Spleen (tissue), 11 donors: ENCODE measurements at regions not wholly inside any gene's neighbourhood (a gene's known extent, or its start where the extent isn't known, plus 50 kb on each side); places are given as distances from the start of the nearest gene placed in this dataset.
A peak's percentile ranks its signal among the peaks of the same experiment; 100 is the strongest.

ENCODE experiments used
- DNase-seq: peaks from one replicate; pipeline ENCODE4 v3.0.0-alpha.2; 2020
- H3K27ac ChIP-seq, 8 donors: fragments of 200-600 bp; sonication (generic) in 7 of 8; 1 replicate in 4 of 8; 2 replicates in 4 of 8; pipeline versions ENCODE4 v1.5.0 to v1.8.0; 2016 to 2021; ENCODE audit warnings: inconsistent platforms in 4 of 8, mild to moderate bottlenecking in 4 of 8, moderate library complexity in 1 of 8
- H3K27me3 ChIP-seq, 7 donors: fragments of 200-600 bp; sonication (generic) in 6 of 7; replicated peaks in 1 of 7; 1 replicate in 4 of 7; 2 replicates in 3 of 7; pipeline versions ENCODE4 v1.5.0 to v1.8.0; 2016 to 2021; ENCODE audit warnings: inconsistent platforms in 3 of 7, mild to moderate bottlenecking in 1 of 7
- H3K36me3 ChIP-seq, 6 donors: fragments of 200-600 bp; sonication (generic) in 5 of 6; 1 replicate in 4 of 6; 2 replicates in 2 of 6; pipeline versions ENCODE4 v1.5.0 to v1.8.0; 2016 to 2021; ENCODE audit warnings: inconsistent platforms in 2 of 6
- H3K4me1 ChIP-seq, 6 donors: fragments of 200-600 bp; sonication (generic) in 5 of 6; 1 replicate in 3 of 6; 2 replicates in 3 of 6; pipeline versions ENCODE4 v1.5.0 to v1.8.0; 2016 to 2021; ENCODE audit warnings: inconsistent platforms in 3 of 6
- H3K4me3 ChIP-seq, 8 donors: fragments of 200-600 bp; sonication (generic) in 7 of 8; 1 replicate in 4 of 8; 2 replicates in 4 of 8; pipeline versions ENCODE4 v1.5.0 to v1.8.0; 2016 to 2021; ENCODE audit warnings: inconsistent platforms in 4 of 8, mild to moderate bottlenecking in 4 of 8, moderate library complexity in 2 of 8
- H3K9me3 ChIP-seq, 8 donors: fragments of 200-600 bp; sonication (generic) in 7 of 8; 1 replicate in 4 of 8; 2 replicates in 4 of 8; pipeline versions ENCODE4 v1.5.0 to v1.8.0; 2016 to 2021; ENCODE audit warnings: inconsistent platforms in 4 of 8
- POLR2A ChIP-seq, 3 donors: fragments of 450-650 bp; IDR thresholded peaks; one replicate each; pipeline ENCODE4 v1.5.1; 2017; ENCODE audit warnings: antibody characterized with exemption in 3 of 3, mild to moderate bottlenecking in 1 of 3
- POLR2AphosphoS5 ChIP-seq, 3 donors: sonication (generic); formaldehyde crosslinking; IDR thresholded peaks; one replicate each; pipeline ENCODE4 v1.5.1; 2017; ENCODE audit warnings: antibody characterized with exemption in 3 of 3
- WGBS, 5 donors: extraction: QIAGEN DNeasy Blood & Tissue Kit in 3 of 5; methylation state at CpG; one replicate each; pipeline versions ENCODE4 v1.1.5 to v1.1.7; 2013 to 2018; 5-methylcytosine and 5-hydroxymethylcytosine counted together
- intact Hi-C: fragments of 100-400 bp; cut with DNase I; formaldehyde crosslinking; loops from one replicate; pipeline ENCODE4 v1.15.0; 2023; ENCODE audit warnings: low total_unique reads
- TF ChIP-seq, protein P1 (sequence below), 11 experiments: fragments of 200-600 bp in 7 of 11; fragments of 450-650 bp in 4 of 11; sonication (generic) in 4 of 11; IDR thresholded peaks in 8 of 11; conservative IDR thresholded peaks in 3 of 11; 1 replicate in 7 of 11; 2 replicates in 4 of 11; pipeline versions ENCODE4 v1.4.0 to v1.8.0; 2016 to 2021; ENCODE audit warnings: antibody characterized with exemption in 11 of 11, inconsistent platforms in 4 of 11, mild to moderate bottlenecking in 1 of 11
- donor health status: healthy with polysubstance abuse.
- donor health status: DM: no; HTN: no; CAD: no; lungs with moderate emphysema.
- donor health status: DM: no; HTN: no; CAD: no.
- donor health status: Bipolar disorder and iron deficiency.
- donor health status: healthy.
- donor health status: DM: no; HTN: no; CAD: no.
- donor health status: DM: yes; HTN: yes; CAD: no.

DNA sequence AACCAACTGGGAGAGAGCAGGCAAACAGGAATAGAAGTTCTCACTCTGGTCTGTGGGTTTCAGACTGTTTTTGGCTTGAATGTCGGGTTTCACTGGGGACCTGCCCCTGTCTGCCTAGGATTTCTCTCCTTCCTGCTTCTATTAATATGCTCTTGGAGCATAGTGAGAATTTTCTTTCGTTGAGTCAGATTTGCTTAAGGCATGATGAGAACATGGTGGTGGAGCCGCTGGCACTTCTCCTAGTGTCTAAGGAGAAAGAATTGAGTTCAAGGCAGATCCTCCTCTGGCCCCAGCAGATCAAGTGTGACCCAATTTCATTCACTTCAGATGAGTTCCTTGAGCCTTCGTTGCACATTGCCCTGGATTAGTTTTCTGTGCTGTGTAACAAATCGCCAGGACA, 103.9 kb upstream of the HS6ST1 start:
- TF ChIP-seq POLR2A (IDR thresholded peaks at IDR 0.05) = no peak
- TF ChIP-seq POLR2AphosphoS5 (IDR thresholded peaks at IDR 0.05) = no peak
- TF ChIP-seq, protein P1, sequence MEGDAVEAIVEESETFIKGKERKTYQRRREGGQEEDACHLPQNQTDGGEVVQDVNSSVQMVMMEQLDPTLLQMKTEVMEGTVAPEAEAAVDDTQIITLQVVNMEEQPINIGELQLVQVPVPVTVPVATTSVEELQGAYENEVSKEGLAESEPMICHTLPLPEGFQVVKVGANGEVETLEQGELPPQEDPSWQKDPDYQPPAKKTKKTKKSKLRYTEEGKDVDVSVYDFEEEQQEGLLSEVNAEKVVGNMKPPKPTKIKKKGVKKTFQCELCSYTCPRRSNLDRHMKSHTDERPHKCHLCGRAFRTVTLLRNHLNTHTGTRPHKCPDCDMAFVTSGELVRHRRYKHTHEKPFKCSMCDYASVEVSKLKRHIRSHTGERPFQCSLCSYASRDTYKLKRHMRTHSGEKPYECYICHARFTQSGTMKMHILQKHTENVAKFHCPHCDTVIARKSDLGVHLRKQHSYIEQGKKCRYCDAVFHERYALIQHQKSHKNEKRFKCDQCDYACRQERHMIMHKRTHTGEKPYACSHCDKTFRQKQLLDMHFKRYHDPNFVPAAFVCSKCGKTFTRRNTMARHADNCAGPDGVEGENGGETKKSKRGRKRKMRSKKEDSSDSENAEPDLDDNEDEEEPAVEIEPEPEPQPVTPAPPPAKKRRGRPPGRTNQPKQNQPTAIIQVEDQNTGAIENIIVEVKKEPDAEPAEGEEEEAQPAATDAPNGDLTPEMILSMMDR (IDR thresholded peaks at IDR 0.05 in 8 of 11, conservative IDR thresholded peaks at IDR 0.05 in 3 of 11) = no peak
- Histone ChIP-seq H3K9me3 (peaks cover 0 to 14% (median 10%) of the 10 kb centered on the region in 8 donors), H3K4me3 (no peak overlapping the region), H3K27me3 (no peaks in the 10 kb centered on the region), H3K4me1 (no peaks in the 10 kb centered on the region), H3K27ac (no peak overlapping the region), H3K36me3 (no peaks in the 10 kb centered on the region)
- intact Hi-C loops = no loop called here
- 78 to 92% (median 81%) methylated on average over 5 of the region's 5 CpGs for WGBS, 5 donors
- peak; percentile 21 for DNase-seq

DNA sequence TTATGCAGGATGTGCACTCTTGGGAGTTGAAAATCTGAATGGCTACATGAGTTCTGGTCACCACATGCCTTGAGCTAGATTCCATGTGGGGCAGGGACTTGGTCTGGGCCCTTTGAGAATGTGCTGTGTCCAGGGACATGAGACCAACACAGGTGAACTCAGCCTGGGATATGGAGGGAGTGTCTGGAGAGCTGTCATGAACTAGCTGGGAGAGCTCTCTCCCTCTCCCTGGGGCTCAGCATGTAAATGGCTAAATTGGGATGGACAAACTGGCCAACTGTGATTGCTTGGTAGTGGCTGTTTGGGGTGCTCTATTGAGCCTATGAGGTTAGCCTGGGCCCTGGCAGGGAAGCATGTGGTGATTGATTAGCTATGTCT, 105.1 kb upstream of the HS6ST1 start:
- intact Hi-C loops = no loop called here
- no peaks in the 10 kb centered on the region for H3K4me1 ChIP-seq
- H3K4me3 ChIP-seq = no peak overlapping the region
- H3K36me3 ChIP-seq = no peaks in the 10 kb centered on the region
- H3K27ac ChIP-seq = no peak overlapping the region
- TF ChIP-seq, protein P1 (IDR thresholded peaks at IDR 0.05 in 8 of 11, conservative IDR thresholded peaks at IDR 0.05 in 3 of 11) = no peak
- TF ChIP-seq POLR2A (IDR thresholded peaks at IDR 0.05) (no peak), POLR2AphosphoS5 (IDR thresholded peaks at IDR 0.05) (no peak)
- peaks cover 0 to 18% (median 12%) of the 10 kb centered on the region in 8 donors for H3K9me3 ChIP-seq
- DNase-seq = peak; percentile 12
- H3K27me3 ChIP-seq = no peaks in the 10 kb centered on the region

DNA sequence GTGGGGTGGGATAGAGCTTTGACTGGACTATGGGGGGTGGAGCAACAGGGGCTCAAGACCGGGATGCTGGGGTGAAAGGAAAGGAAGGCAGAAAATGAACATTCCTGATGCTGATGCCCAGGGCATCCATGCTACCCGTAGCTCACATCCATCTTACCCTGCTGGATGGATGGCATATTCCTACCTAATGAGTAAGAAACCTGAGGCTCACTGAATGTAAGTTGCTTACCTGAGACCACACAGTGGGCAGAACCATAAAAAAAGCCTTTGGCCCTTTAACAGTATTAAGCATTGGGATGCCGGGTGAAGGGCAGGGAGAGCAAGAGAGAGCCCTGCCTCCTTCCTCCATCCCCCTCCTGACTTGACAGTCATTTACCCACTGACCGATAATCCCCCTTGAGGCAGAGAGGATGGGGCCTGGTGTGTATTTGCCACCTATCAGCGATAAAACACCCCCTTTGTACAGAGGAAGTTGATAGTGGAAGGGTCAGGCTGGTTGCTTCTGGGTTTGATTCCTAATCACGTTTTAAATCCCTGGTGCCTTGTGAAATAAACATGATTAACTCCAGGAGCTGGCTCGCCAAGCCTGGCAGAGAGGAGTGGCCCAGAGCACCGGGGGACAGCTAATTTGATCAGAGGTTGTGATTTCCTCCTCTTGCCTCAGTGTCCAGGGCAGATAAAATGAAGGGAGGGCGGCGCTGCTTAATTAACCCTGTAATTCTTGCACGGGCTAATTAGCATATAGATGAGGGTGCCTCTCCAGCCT, 105.9 kb upstream of the HS6ST1 start:
- intact Hi-C loops = no loop called here
- DNase-seq = peak; percentile 13
- no peaks in the 10 kb centered on the region for H3K4me1 ChIP-seq
- 69 to 88% (median 83%) methylated on average over 11 of the region's 11 CpGs for WGBS, 5 donors
- no peaks in the 10 kb centered on the region for H3K36me3 ChIP-seq
- no peak for TF ChIP-seq POLR2AphosphoS5 (IDR thresholded peaks at IDR 0.05)
- TF ChIP-seq, protein P1 (IDR thresholded peaks at IDR 0.05 in 8 of 11, conservative IDR thresholded peaks at IDR 0.05 in 3 of 11) = no peak
- TF ChIP-seq POLR2A (IDR thresholded peaks at IDR 0.05) = no peak
- H3K4me3 ChIP-seq = no peak overlapping the region
- peaks cover 2 to 26% (median 19%) of the 10 kb centered on the region in 8 donors for H3K9me3 ChIP-seq
- H3K27ac ChIP-seq = no peak overlapping the region
- no peaks in the 10 kb centered on the region for H3K27me3 ChIP-seq

DNA sequence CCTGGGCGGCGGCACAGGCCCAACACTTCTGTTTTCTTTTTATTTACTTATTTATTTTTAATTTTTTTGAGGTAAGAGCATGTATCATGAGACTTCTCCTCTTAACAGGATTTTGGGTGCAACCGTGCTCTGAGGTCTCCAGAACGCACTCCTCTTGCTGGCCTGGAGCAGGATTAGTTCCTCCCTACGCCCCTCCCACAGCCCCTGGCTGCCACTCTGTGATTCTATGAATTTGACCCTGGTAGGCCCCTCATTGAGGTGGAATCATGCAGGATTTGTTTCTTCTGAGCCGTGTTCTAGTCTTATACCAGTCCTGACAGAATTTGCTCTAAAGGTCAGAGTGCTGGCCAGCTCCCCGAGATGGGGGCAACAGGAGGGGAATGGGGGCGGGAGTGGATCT, 106.5 kb upstream of the HS6ST1 start:
- Histone ChIP-seq H3K36me3 (no peaks in the 10 kb centered on the region), H3K4me1 (no peaks in the 10 kb centered on the region), H3K4me3 (no peak overlapping the region), H3K27me3 (no peaks in the 10 kb centered on the region), H3K27ac (no peak overlapping the region), H3K9me3 (peaks cover 3 to 33% (median 26%) of the 10 kb centered on the region in 8 donors)
- 89 to 92% (median 91%) methylated on average over 8 of the region's 8 CpGs for WGBS, 5 donors
- intact Hi-C loops = no loop called here
- TF ChIP-seq POLR2AphosphoS5 (IDR thresholded peaks at IDR 0.05) (no peak), POLR2A (IDR thresholded peaks at IDR 0.05) (no peak)
- TF ChIP-seq, protein P1 (IDR thresholded peaks at IDR 0.05 in 8 of 11, conservative IDR thresholded peaks at IDR 0.05 in 3 of 11) = no peak
- peak; percentile 28 for DNase-seq
